Peyer's patch (tissue), 4 donors: ENCODE measurements at regions not wholly inside any gene's neighbourhood (a gene's known extent, or its start where the extent isn't known, plus 50 kb on each side); places are given as distances from the start of the nearest gene placed in this dataset.

Source experiments
- DNase-seq, 3 donors: peaks; one replicate each; pipeline ENCODE4 v3.0.0-alpha.2; 2017 to 2019
- H3K27ac ChIP-seq, 4 donors: fragments of 200-600 bp; sonication (generic); one replicate each; pipeline ENCODE4 v1.5.1; 2016 to 2019
- H3K27me3 ChIP-seq, 2 donors: fragments of 200-600 bp; sonication (generic); one replicate each; pipeline ENCODE4 v1.5.1; 2019
- H3K36me3 ChIP-seq, 3 donors: fragments of 200-600 bp; sonication (generic); one replicate each; pipeline ENCODE4 v1.5.1; 2016 to 2019
- H3K4me1 ChIP-seq, 4 donors: fragments of 200-600 bp; sonication (generic); one replicate each; pipeline ENCODE4 v1.5.1; 2016 to 2019
- H3K4me3 ChIP-seq, 4 donors: fragments of 200-600 bp; sonication (generic); 1 replicate in 3 of 4; 2 replicates in 1 of 4; pipeline ENCODE4 v1.5.1; 2016 to 2019; ENCODE audit warnings: mild to moderate bottlenecking in 1 of 4
- H3K9me3 ChIP-seq, 4 donors: fragments of 200-600 bp; sonication (generic); one replicate each; pipeline ENCODE4 v1.5.1; 2016 to 2019; ENCODE audit warnings: mild to moderate bottlenecking in 1 of 4
- POLR2A ChIP-seq, 2 donors: fragments of 450-650 bp; IDR thresholded peaks; one replicate each; pipeline ENCODE4 v1.5.1; 2017; ENCODE audit warnings: antibody characterized with exemption in 2 of 2, mild to moderate bottlenecking in 2 of 2, moderate library complexity in 2 of 2
- TF ChIP-seq, protein P1 (sequence below), 6 experiments: fragments of 450-650 bp in 4 of 6; fragments of 200-600 bp in 2 of 6; sonication (generic) in 1 of 6; IDR thresholded peaks; one replicate each; pipeline ENCODE4 v1.5.1; 2017 to 2019; ENCODE audit warnings: antibody characterized with exemption in 6 of 6, mild to moderate bottlenecking in 3 of 6, moderate library complexity in 1 of 6

DNA sequence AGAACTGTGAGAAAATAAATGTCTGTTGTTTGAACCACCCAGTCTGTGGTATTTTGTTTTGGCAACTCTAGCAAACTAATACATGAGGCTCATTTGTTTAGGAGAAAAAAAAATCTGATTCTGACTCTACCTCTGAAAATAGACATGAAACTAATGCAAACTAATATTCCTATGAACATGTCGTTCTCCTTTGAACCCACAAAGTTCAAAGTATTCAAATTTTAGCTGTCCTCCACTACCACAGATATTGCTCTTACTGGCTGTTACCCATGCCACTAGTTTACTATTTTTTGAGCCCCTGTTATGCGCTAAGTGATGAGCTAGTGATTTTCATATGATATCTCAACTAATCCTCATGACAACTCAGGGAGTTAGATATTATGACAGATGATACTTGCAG lies 58.8 kb upstream of the ZNF804B start:
- no peak for DNase-seq
- Histone ChIP-seq H3K4me3 (no peak overlapping the region), H3K4me1 (no peaks in the 10 kb centered on the region), H3K27ac (no peak overlapping the region), H3K9me3 (no peaks in the 10 kb centered on the region), H3K36me3 (no peaks in the 10 kb centered on the region), H3K27me3 (no peaks in the 10 kb centered on the region)
- TF ChIP-seq, protein P1, sequence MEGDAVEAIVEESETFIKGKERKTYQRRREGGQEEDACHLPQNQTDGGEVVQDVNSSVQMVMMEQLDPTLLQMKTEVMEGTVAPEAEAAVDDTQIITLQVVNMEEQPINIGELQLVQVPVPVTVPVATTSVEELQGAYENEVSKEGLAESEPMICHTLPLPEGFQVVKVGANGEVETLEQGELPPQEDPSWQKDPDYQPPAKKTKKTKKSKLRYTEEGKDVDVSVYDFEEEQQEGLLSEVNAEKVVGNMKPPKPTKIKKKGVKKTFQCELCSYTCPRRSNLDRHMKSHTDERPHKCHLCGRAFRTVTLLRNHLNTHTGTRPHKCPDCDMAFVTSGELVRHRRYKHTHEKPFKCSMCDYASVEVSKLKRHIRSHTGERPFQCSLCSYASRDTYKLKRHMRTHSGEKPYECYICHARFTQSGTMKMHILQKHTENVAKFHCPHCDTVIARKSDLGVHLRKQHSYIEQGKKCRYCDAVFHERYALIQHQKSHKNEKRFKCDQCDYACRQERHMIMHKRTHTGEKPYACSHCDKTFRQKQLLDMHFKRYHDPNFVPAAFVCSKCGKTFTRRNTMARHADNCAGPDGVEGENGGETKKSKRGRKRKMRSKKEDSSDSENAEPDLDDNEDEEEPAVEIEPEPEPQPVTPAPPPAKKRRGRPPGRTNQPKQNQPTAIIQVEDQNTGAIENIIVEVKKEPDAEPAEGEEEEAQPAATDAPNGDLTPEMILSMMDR (IDR thresholded peaks at IDR 0.05) = no peak
- no peak for TF ChIP-seq POLR2A (IDR thresholded peaks at IDR 0.05)

DNA sequence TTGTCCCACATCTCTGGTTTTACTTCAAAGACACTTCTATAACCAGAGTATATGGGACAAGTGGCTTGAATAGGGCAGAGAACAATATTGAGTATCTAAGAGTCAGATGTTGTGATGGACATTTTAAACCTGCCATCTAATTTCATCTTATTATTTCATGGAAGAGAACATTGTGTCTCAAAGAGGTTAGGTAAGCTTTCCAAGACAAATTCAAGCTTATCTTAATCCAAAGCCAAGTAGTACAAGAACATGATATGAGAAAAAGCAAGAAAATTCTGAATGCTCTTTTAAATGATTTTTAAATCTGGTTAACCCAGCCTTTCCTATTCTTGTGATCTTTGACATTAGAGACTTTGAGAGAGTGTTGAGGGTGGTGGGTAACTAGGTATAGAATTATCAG lies 65.3 kb upstream of the ZNF804B start:
- no peaks in the 10 kb centered on the region for H3K27me3 ChIP-seq
- DNase-seq = no peak
- H3K27ac ChIP-seq = no peak overlapping the region
- H3K36me3 ChIP-seq = no peaks in the 10 kb centered on the region
- no peaks in the 10 kb centered on the region for H3K9me3 ChIP-seq
- no peaks in the 10 kb centered on the region for H3K4me1 ChIP-seq
- TF ChIP-seq POLR2A (IDR thresholded peaks at IDR 0.05) = no peak
- TF ChIP-seq, protein P1 (IDR thresholded peaks at IDR 0.05) = no peak
- H3K4me3 ChIP-seq = no peak overlapping the region

DNA sequence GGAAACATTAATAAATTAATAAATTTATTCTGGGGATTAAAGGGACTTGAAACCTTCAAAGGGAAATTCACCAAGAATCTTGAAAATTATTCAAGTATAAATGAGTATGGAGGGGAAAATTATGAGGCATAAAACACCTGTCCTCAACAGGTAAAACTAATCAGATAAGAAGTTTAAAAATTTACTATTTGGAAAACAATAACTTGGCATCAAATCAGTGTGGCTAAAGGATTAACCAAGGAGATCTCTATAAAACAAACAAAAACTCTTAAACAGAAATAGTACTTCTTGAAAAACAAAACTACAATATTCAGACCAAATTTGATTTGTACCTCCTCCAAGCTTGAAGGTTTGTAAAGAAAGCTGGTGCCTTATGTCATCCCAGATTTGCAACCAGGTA lies 66.4 kb upstream of the ZNF804B start:
- DNase-seq = no peak
- no peaks in the 10 kb centered on the region for H3K36me3 ChIP-seq
- no peaks in the 10 kb centered on the region for H3K4me1 ChIP-seq
- H3K4me3 ChIP-seq = no peak overlapping the region
- no peak for TF ChIP-seq POLR2A (IDR thresholded peaks at IDR 0.05)
- TF ChIP-seq, protein P1 (IDR thresholded peaks at IDR 0.05) = no peak
- no peak overlapping the region for H3K27ac ChIP-seq
- no peaks in the 10 kb centered on the region for H3K9me3 ChIP-seq
- no peaks in the 10 kb centered on the region for H3K27me3 ChIP-seq

DNA sequence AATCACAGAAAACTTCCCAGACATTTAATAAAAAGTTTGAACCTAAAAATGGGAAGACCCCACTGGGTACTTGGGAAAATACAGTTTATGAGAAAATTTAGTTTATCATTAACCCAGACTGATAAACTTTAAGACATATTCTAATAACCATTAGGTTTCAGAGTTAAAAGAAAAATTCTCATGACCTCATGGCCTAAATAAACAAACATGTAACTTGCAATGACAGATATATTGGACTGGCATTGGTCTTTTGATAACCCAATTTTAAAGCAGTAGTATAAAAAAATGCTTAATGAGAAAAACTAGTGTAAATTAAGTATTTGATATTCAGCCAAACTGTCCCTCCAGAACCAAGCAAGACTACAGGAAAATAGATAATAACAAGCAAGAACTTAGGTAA lies 67.0 kb upstream of the ZNF804B start:
- Histone ChIP-seq H3K4me1 (no peaks in the 10 kb centered on the region), H3K27me3 (no peaks in the 10 kb centered on the region), H3K36me3 (no peaks in the 10 kb centered on the region), H3K27ac (no peak overlapping the region), H3K9me3 (no peaks in the 10 kb centered on the region), H3K4me3 (no peak overlapping the region)
- no peak for DNase-seq
- TF ChIP-seq, protein P1 (IDR thresholded peaks at IDR 0.05) = no peak
- no peak for TF ChIP-seq POLR2A (IDR thresholded peaks at IDR 0.05)

DNA sequence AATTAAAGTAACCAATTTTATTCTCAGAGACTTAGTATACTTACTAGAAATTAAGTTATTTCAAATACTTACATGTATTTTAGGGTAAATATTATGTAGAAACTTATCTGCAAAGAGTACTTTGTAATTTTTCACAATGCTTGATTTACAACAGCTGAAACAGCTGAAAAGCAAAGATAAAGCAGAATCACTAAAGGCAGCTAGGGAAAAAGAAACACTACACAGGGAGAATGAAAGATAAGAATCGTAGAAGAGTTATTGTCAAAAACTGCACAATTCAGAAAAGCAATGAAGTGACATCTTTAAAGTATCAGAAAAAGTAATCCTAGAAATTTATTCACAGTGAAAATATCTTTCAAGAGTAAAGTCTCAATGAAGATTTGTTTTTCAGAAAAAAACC lies 69.7 kb upstream of the ZNF804B start:
- Histone ChIP-seq H3K4me1 (no peaks in the 10 kb centered on the region), H3K36me3 (no peaks in the 10 kb centered on the region), H3K4me3 (no peak overlapping the region), H3K9me3 (no peaks in the 10 kb centered on the region), H3K27ac (no peak overlapping the region), H3K27me3 (no peaks in the 10 kb centered on the region)
- TF ChIP-seq, protein P1 (IDR thresholded peaks at IDR 0.05) = no peak
- TF ChIP-seq POLR2A (IDR thresholded peaks at IDR 0.05) = no peak
- DNase-seq = no peak

DNA sequence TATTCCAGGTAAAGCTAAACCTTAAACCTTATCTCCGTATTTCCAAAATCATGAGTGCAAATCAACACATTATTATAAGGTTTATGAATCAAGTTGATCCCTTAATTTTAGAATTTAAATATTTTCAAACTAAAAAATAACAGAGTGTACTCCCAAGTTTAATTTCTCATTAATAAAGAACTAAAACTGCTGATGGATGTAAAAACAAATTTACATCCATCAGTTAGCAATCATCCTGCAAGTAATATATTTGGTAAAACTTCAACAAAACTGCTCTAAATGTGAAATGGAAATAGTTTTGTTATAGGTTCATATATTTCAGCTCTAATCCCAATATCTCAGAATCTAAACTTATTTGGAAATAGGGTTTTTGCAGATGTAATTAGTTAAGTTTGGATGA lies 71.3 kb upstream of the ZNF804B start:
- Histone ChIP-seq H3K4me1 (no peaks in the 10 kb centered on the region), H3K4me3 (no peak overlapping the region), H3K27ac (no peak overlapping the region), H3K27me3 (no peaks in the 10 kb centered on the region), H3K9me3 (no peaks in the 10 kb centered on the region), H3K36me3 (no peaks in the 10 kb centered on the region)
- DNase-seq = no peak
- TF ChIP-seq, protein P1 (IDR thresholded peaks at IDR 0.05) = no peak
- TF ChIP-seq POLR2A (IDR thresholded peaks at IDR 0.05) = no peak
